ENCODE measurements at regions not wholly inside any gene's neighbourhood (a gene's known extent, or its start where the extent isn't known, plus 50 kb on each side); places are given as distances from the start of the nearest gene placed in this dataset.
A peak's percentile ranks its signal among the peaks of the same experiment; 100 is the strongest.

DNA sequence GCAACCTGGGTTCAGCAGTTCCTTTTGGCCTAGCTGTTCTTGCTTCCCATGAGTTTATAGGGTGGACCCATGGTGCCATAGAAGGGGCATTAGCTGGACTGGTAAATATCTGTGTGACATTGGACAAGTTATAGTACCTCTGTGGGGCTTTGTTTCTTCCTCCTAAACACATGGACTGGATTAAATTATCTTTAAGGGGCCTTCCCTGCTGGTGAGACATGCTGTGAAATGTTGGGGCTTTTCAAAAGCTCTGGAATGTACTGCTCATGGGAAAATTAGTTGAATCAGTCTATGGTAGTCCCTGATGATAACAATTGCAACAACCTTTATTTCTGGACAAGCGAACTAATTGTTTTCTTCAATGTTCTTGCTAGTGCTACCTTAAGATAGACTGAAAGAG lies 276.2 kb downstream of the BLID start:
- Histone ChIP-seq H3K9me3 (ENCODE audit: control insufficient read depth, low read depth, low read length) (no peaks in the 10 kb centered on the region), H3K4me3 (ENCODE audit: low read length) (no peak overlapping the region), H3K36me3 (ENCODE audit: control insufficient read depth, insufficient read depth, low read length) (no peaks in the 10 kb centered on the region), H3K27ac (ENCODE audit: low read length) (no peak overlapping the region), H3K4me1 (ENCODE audit: control insufficient read depth, insufficient read depth, low read length) (no peaks in the 10 kb centered on the region), H3K27me3 (ENCODE audit: control insufficient read depth, insufficient read depth, low read length) (no peaks in the 10 kb centered on the region)
- WGBS (ENCODE audit: insufficient coverage, low lambda C conversion rate): 100% methylated on average over 1 of the region's 1 CpG
- DNase-seq: no peak

DNA sequence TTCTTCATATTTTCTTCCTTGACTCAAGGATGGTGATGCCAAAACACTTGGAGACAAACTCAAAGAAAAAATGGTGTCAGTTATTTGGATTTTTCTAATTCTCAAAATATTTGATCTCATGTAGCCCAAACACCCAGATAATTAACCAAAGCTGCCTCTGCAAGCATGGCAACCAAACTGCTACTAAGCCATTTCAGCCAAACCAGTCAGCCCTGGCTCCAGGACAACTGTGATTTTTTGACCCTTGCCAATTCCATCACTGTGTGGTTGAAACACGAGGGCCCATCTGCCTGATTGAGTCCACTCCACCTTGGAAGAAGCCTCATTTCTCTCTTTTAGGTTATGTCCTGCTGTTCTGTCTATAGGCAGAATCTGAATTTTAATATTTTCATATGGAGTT lies 277.4 kb downstream of the BLID start:
- no peaks in the 10 kb centered on the region for H3K27me3 ChIP-seq (ENCODE audit: control insufficient read depth, insufficient read depth, low read length)
- H3K4me3 ChIP-seq (ENCODE audit: low read length): no peak overlapping the region
- no peaks in the 10 kb centered on the region for H3K36me3 ChIP-seq (ENCODE audit: control insufficient read depth, insufficient read depth, low read length)
- DNase-seq: no peak
- H3K4me1 ChIP-seq (ENCODE audit: control insufficient read depth, insufficient read depth, low read length): no peaks in the 10 kb centered on the region
- H3K9me3 ChIP-seq (ENCODE audit: control insufficient read depth, low read depth, low read length): no peaks in the 10 kb centered on the region
- no CpG with 5 or more reads among the region's 1 CpG for WGBS (ENCODE audit: insufficient coverage, low lambda C conversion rate)
- no peak overlapping the region for H3K27ac ChIP-seq (ENCODE audit: low read length)

GRCh38 chr11:121833970-121834369 lies 282.0 kb downstream of the BLID start:
- Histone ChIP-seq H3K36me3 (ENCODE audit: control insufficient read depth, insufficient read depth, low read length) (no peaks in the 10 kb centered on the region), H3K27me3 (ENCODE audit: control insufficient read depth, insufficient read depth, low read length) (no peaks in the 10 kb centered on the region), H3K9me3 (ENCODE audit: control insufficient read depth, low read depth, low read length) (no peaks in the 10 kb centered on the region)

GRCh38 chr11:121829159-121829643 lies 286.8 kb downstream of the BLID start:
- H3K4me1 ChIP-seq (ENCODE audit: control insufficient read depth, insufficient read depth, low read length): no peaks in the 10 kb centered on the region
- no peaks in the 10 kb centered on the region for H3K27me3 ChIP-seq (ENCODE audit: control insufficient read depth, insufficient read depth, low read length)
- no peak overlapping the region for H3K27ac ChIP-seq (ENCODE audit: low read length)
- no peaks in the 10 kb centered on the region for H3K36me3 ChIP-seq (ENCODE audit: control insufficient read depth, insufficient read depth, low read length)
- no peaks in the 10 kb centered on the region for H3K9me3 ChIP-seq (ENCODE audit: control insufficient read depth, low read depth, low read length)
- no peak for DNase-seq
- H3K4me3 ChIP-seq (ENCODE audit: low read length): no peak overlapping the region
- WGBS (ENCODE audit: insufficient coverage, low lambda C conversion rate): no CpG with 5 or more reads among the region's 2 CpGs

More at GRCh38 chr11:121833970-121834369, 282.0 kb downstream of the BLID start:
- no peak overlapping the region for H3K27ac ChIP-seq (ENCODE audit: low read length)
- H3K4me3 ChIP-seq (ENCODE audit: low read length): no peak overlapping the region
- no peaks in the 10 kb centered on the region for H3K4me1 ChIP-seq (ENCODE audit: control insufficient read depth, insufficient read depth, low read length)
- DNase-seq: no peak

DNA sequence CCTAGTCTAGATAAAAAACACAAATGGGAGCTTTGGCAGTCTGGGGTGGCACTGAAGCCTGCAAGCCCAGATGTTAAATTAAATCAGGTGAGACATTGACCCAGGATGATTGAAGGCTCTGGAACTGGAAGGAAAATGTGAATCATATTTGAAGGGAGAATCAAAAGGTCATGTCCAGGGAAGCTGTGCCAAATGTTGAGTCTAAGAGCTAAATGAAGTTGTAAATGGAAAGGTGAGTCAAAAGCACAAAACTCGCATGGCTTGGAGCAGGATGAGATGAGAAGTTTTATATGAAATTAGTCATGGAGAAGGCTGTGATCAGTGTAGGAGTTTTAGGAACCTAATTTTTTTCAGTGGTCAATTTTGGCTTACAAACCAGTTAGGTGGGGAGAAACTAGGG lies 301.1 kb downstream of the BLID start:
- H3K27me3 ChIP-seq (ENCODE audit: control insufficient read depth, insufficient read depth, low read length): no peaks in the 10 kb centered on the region
- H3K4me3 ChIP-seq (ENCODE audit: low read length): no peak overlapping the region
- H3K4me1 ChIP-seq (ENCODE audit: control insufficient read depth, insufficient read depth, low read length): no peaks in the 10 kb centered on the region
- peaks cover 4% of the 10 kb centered on the region for H3K9me3 ChIP-seq (ENCODE audit: control insufficient read depth, low read depth, low read length)
- WGBS (ENCODE audit: insufficient coverage, low lambda C conversion rate): 80% methylated on average over 1 of the region's 1 CpG
- no peak for DNase-seq
- no peaks in the 10 kb centered on the region for H3K36me3 ChIP-seq (ENCODE audit: control insufficient read depth, insufficient read depth, low read length)
- H3K27ac ChIP-seq (ENCODE audit: low read length): no peak overlapping the region

DNA sequence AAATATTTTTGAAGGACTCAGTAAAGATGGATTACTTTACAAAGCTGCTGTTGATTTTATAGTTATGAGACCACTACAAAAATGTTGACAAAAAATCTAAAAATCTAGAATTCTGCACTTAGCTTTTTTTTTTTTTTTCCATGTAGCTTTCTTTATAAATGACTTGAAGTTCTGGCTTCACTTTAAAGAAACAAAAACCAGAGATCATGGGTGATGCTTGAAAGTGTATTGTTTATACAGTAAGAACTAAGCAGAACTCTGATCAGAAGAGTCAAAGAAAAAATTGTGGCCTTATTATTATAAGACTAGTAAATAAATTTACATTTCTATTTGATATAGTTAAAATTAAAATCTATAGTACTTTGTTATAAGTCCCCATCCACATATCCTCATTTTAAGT lies 301.7 kb downstream of the BLID start:
- Histone ChIP-seq H3K4me3 (ENCODE audit: low read length) (no peak overlapping the region), H3K36me3 (ENCODE audit: control insufficient read depth, insufficient read depth, low read length) (no peaks in the 10 kb centered on the region), H3K4me1 (ENCODE audit: control insufficient read depth, insufficient read depth, low read length) (no peaks in the 10 kb centered on the region), H3K9me3 (ENCODE audit: control insufficient read depth, low read depth, low read length) (peaks cover 4% of the 10 kb centered on the region), H3K27ac (ENCODE audit: low read length) (no peak overlapping the region), H3K27me3 (ENCODE audit: control insufficient read depth, insufficient read depth, low read length) (no peaks in the 10 kb centered on the region)
- no peak for DNase-seq

DNA sequence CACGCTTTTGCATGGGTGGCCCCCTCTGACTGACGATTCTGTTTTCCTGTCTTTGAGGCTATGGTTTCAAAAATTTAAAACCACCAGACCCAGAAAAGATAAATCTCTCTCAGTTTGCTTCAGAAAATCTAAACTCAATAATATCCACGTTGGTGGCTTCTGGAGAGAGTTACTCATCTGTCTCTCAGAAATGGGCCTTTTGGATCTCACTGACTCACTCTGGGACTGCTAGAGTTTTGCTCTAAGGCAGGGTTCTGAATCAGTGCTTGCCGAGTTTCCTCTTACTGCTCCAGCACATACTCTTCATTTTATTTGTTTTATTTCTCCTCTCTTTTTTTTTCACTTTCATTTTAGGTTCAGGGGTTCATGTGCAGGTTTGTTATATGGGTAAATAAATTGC lies 305.7 kb downstream of the BLID start:
- WGBS (ENCODE audit: insufficient coverage, low lambda C conversion rate): no CpG with 5 or more reads among the region's 4 CpGs
- Histone ChIP-seq H3K4me1 (ENCODE audit: control insufficient read depth, insufficient read depth, low read length) (no peaks in the 10 kb centered on the region), H3K36me3 (ENCODE audit: control insufficient read depth, insufficient read depth, low read length) (no peaks in the 10 kb centered on the region), H3K27me3 (ENCODE audit: control insufficient read depth, insufficient read depth, low read length) (no peaks in the 10 kb centered on the region), H3K27ac (ENCODE audit: low read length) (no peak overlapping the region), H3K4me3 (ENCODE audit: low read length) (no peak overlapping the region), H3K9me3 (ENCODE audit: control insufficient read depth, low read depth, low read length) (peaks cover 4% of the 10 kb centered on the region)
- DNase-seq: no peak

DNA sequence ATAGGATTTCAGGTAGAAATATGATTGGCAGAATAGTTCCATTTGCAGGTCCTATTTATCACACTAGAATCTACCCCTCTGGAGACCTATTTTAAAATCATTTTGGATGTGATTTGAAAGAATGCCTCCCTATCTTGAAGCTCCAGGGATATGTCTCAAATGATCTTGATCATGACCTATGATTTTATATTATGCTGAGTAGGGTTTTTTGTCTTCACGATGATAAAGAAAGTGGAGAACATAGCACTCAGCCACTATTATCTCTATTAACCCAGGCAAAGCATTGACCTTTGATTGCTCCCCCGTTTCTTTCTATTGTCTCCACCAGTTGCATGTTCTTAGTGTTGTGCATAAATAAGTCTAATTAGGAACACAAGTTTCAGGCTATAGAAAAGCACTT lies 307.9 kb downstream of the BLID start:
- Histone ChIP-seq H3K4me3 (ENCODE audit: low read length) (no peak overlapping the region), H3K9me3 (ENCODE audit: control insufficient read depth, low read depth, low read length) (peaks cover 4% of the 10 kb centered on the region), H3K4me1 (ENCODE audit: control insufficient read depth, insufficient read depth, low read length) (no peaks in the 10 kb centered on the region), H3K36me3 (ENCODE audit: control insufficient read depth, insufficient read depth, low read length) (no peaks in the 10 kb centered on the region), H3K27me3 (ENCODE audit: control insufficient read depth, insufficient read depth, low read length) (no peaks in the 10 kb centered on the region), H3K27ac (ENCODE audit: low read length) (no peak overlapping the region)
- DNase-seq: no peak
- 40% methylated on average over 1 of the region's 2 CpGs for WGBS (ENCODE audit: insufficient coverage, low lambda C conversion rate)

DNA sequence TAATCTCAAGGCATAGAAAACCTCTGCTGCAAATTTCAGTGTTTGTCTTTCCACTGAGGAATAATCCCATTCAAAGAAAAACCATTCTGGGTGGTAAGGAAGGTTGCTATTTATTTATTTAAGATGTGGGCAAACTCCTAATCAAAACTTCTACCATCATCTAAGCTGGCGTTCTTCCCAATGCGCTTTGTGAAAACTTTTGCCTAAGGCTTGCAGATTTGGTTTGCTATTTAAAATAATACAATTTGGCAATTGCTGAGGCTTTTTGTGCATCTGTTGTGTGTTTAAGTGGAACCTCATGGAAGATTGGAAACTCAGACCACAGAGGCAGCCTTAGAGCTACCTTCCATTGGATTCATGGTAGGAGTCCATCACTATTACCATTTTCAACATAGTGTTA lies 309.0 kb downstream of the BLID start:
- WGBS (ENCODE audit: insufficient coverage, low lambda C conversion rate): 67% methylated on average over 1 of the region's 2 CpGs
- H3K27me3 ChIP-seq (ENCODE audit: control insufficient read depth, insufficient read depth, low read length): no peaks in the 10 kb centered on the region
- no peak overlapping the region for H3K27ac ChIP-seq (ENCODE audit: low read length)
- H3K4me3 ChIP-seq (ENCODE audit: low read length): no peak overlapping the region
- no peak for DNase-seq
- H3K4me1 ChIP-seq (ENCODE audit: control insufficient read depth, insufficient read depth, low read length): no peaks in the 10 kb centered on the region
- peaks cover 4% of the 10 kb centered on the region for H3K9me3 ChIP-seq (ENCODE audit: control insufficient read depth, low read depth, low read length)
- no peaks in the 10 kb centered on the region for H3K36me3 ChIP-seq (ENCODE audit: control insufficient read depth, insufficient read depth, low read length)

- Histone ChIP-seq H3K9me3 (ENCODE audit: control insufficient read depth, low read depth, low read length) (no peaks in the 10 kb centered on the region), H3K4me1 (ENCODE audit: control insufficient read depth, insufficient read depth, low read length) (no peaks in the 10 kb centered on the region), H3K4me3 (ENCODE audit: low read length) (no peak overlapping the region), H3K27me3 (ENCODE audit: control insufficient read depth, insufficient read depth, low read length) (no peaks in the 10 kb centered on the region), H3K36me3 (ENCODE audit: control insufficient read depth, insufficient read depth, low read length) (no peaks in the 10 kb centered on the region), H3K27ac (ENCODE audit: low read length) (no peak overlapping the region)
- DNase-seq: peak; percentile 23 to 29
- 92% methylated on average over 2 of the region's 4 CpGs for whole genome bisulfite sequencing (ENCODE audit: insufficient coverage, low lambda C conversion rate)
Observed at GRCh38 chr11:121802542-121802941, 313.5 kb downstream of the BLID start.

DNA sequence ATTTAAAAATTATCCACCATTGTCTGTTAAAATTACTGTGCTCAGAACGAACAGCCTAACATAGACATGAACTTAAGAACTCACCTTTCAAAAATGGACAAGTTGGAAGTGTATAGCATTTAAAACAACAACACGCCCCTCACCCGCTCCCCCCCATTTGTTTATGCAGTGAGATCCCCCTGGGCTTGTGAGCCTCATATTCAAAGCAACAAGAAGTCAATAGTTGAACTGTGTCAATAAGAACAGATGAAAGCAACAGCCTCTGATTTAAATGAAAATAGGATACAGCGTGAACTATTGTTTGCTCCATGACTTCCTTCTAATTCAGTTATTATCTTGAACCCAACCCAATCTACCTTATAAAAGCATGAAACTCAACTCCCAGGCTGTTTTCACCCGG lies 314.2 kb downstream of the BLID start:
- no peak overlapping the region for H3K27ac ChIP-seq (ENCODE audit: low read length)
- no peaks in the 10 kb centered on the region for H3K9me3 ChIP-seq (ENCODE audit: control insufficient read depth, low read depth, low read length)
- WGBS (ENCODE audit: insufficient coverage, low lambda C conversion rate): 100% methylated on average over 1 of the region's 5 CpGs
- DNase-seq: no peak
- H3K4me1 ChIP-seq (ENCODE audit: control insufficient read depth, insufficient read depth, low read length): no peaks in the 10 kb centered on the region
- no peaks in the 10 kb centered on the region for H3K36me3 ChIP-seq (ENCODE audit: control insufficient read depth, insufficient read depth, low read length)
- no peak overlapping the region for H3K4me3 ChIP-seq (ENCODE audit: low read length)
- H3K27me3 ChIP-seq (ENCODE audit: control insufficient read depth, insufficient read depth, low read length): no peaks in the 10 kb centered on the region
